WTC11 (cell line): ENCODE measurements at regions not wholly inside any gene's neighbourhood (a gene's known extent, or its start where the extent isn't known, plus 50 kb on each side); places are given as distances from the start of the nearest gene placed in this dataset.

Experiments used
- ATAC-seq: fragments of 200-7000 bp; cut with Tn5 transposase; 2 replicates; pipeline ENCODE4 v1.10.0; 2021; ENCODE audit warnings: mild to moderate bottlenecking, moderate library complexity
- CTCF ChIA-PET: fragments of 300-600 bp; sonication (Branson Sonifier 250); formaldehyde crosslinking; loops from one replicate; lab custom pipeline; 2021; ENCODE audit warnings: antibody characterized with exemption; lab: Charles Lee
- POLR2A ChIA-PET: fragments of 350-600 bp; sonication (Branson Sonifier 250); formaldehyde crosslinking; loops from one replicate; lab custom pipeline; 2021; ENCODE audit warnings: antibody characterized with exemption; lab: Charles Lee
- DNase-seq: peaks from one replicate; pipeline ENCODE4 v3.0.0; 2021; ENCODE audit warnings: low spot score
- H3K27ac Mint-ChIP-seq: 2 replicates; pipeline ENCODE4 v1.8.0; 2021; ENCODE audit warnings: mixed read lengths
- H3K27me3 Mint-ChIP-seq: 2 replicates; pipeline ENCODE4 v1.8.0; 2021; ENCODE audit warnings: low read depth, mild to moderate bottlenecking, moderate library complexity, mixed read lengths
- H3K36me3 Mint-ChIP-seq: 2 replicates; pipeline ENCODE4 v1.8.0; 2021; ENCODE audit warnings: mixed read lengths
- H3K4me1 Mint-ChIP-seq: 2 replicates; pipeline ENCODE4 v1.8.0; 2022; ENCODE audit warnings: mixed read lengths
- H3K4me3 Mint-ChIP-seq: 2 replicates; pipeline ENCODE4 v1.8.0; 2021; ENCODE audit warnings: mild to moderate bottlenecking, moderate library complexity, mixed read lengths
- H3K9me3 Mint-ChIP-seq: 2 replicates; pipeline ENCODE4 v1.8.0; 2021; ENCODE audit warnings: mixed read lengths
- CDX4 ChIP-seq: fragments of 250-450 bp; sonication (Bioruptor Pico); IDR thresholded peaks from 2 replicates; pipeline ENCODE4 v1.9.0; 2021; ENCODE audit warnings: moderate library complexity, mild to moderate bottlenecking, inconsistent platforms, borderline replicate concordance
- CTCF ChIP-seq: fragments of 200-600 bp; IDR thresholded peaks from 2 replicates; pipeline ENCODE4 v1.8.0; 2022; ENCODE audit warnings: antibody characterized with exemption
- E2F4 ChIP-seq: sonication (generic); formaldehyde crosslinking; IDR thresholded peaks from 2 replicates; pipeline ENCODE4 v1.8.1; 2022; ENCODE audit warnings: low read depth, mild to moderate bottlenecking, moderate library complexity, missing genetic modification reagents, borderline replicate concordance
- HMGXB4 ChIP-seq: sonication (generic); formaldehyde crosslinking; IDR thresholded peaks from 2 replicates; pipeline ENCODE4 v1.8.1; 2023; ENCODE audit warnings: mild to moderate bottlenecking, moderate library complexity, missing genetic modification reagents
- MXD4 ChIP-seq: fragments of 250-450 bp; sonication (Bioruptor Pico); IDR thresholded peaks from 2 replicates; pipeline ENCODE4 v1.8.0; 2021; ENCODE audit warnings: mild to moderate bottlenecking, moderate library complexity, borderline replicate concordance
- MYBL2 ChIP-seq: sonication (generic); formaldehyde crosslinking; IDR thresholded peaks from 2 replicates; pipeline ENCODE4 v1.8.1; 2023; ENCODE audit warnings: mild to moderate bottlenecking, moderate library complexity, missing genetic modification reagents
- SOX15 ChIP-seq: fragments of 250-450 bp; sonication (Bioruptor Pico); IDR thresholded peaks from 2 replicates; pipeline ENCODE4 v1.9.0; 2021; ENCODE audit warnings: mild to moderate bottlenecking
- TEAD1 ChIP-seq: sonication (generic); formaldehyde crosslinking; IDR thresholded peaks from 2 replicates; pipeline ENCODE4 v1.8.0; 2022; ENCODE audit warnings: mild to moderate bottlenecking, missing genetic modification reagents
- TEAD4 ChIP-seq: sonication (generic); formaldehyde crosslinking; IDR thresholded peaks from 2 replicates; pipeline ENCODE4 v1.8.0; 2022; ENCODE audit warnings: mild to moderate bottlenecking, missing genetic modification reagents
- USF1 ChIP-seq: sonication (generic); formaldehyde crosslinking; IDR thresholded peaks from 2 replicates; pipeline ENCODE4 v1.8.0; 2022; ENCODE audit warnings: mild to moderate bottlenecking, missing genetic modification reagents
- ZNF138 ChIP-seq: sonication (generic); formaldehyde crosslinking; conservative IDR thresholded peaks from 2 replicates; pipeline ENCODE4 v1.8.1; 2022; ENCODE audit warnings: mild to moderate bottlenecking, moderate library complexity, missing genetic modification reagents
- TF ChIP-seq, protein P1 (sequence below): sonication (generic); formaldehyde crosslinking; IDR thresholded peaks from 2 replicates; pipeline ENCODE4 v1.8.1; 2023; ENCODE audit warnings: mild to moderate bottlenecking, missing genetic modification reagents

DNA sequence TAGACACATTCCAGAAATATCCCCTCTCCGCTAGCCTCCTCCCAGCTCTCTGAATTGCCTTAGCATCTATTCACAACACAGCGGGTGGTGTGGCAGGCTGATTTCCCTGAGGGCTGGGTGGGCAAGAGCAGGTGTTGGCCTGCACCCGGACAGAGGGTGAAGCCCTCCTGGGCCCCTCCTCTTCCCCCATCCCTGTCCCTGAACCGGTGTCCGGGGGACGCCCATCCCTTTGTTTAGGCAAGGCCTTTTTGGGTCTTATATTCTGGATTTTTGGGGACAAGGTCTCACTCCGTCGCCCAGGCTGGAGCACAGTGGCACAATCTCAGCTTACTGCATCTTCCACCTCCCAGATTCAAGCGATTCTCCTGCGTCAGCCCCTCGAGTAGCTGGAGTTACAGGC, 55.2 kb upstream of the KLHL25 start:
- H3K9me3 Mint-ChIP-seq, result peaks cover 4% of the 10 kb centered on the region
- DNase-seq (no peak), ATAC-seq (no peak)
- H3K36me3 Mint-ChIP-seq, result no peaks in the 10 kb centered on the region
- no peak overlapping the region for H3K4me3 Mint-ChIP-seq
- H3K4me1 Mint-ChIP-seq, result peaks cover 5% of the 10 kb centered on the region
- TF ChIP-seq TEAD1 (CRISPR knock-in tag) (no peak), ZNF138 (CRISPR knock-in tag) (no peak), USF1 (CRISPR knock-in tag) (no peak), E2F4 (CRISPR knock-in tag) (no peak), TEAD4 (CRISPR knock-in tag) (no peak), SOX15 (no peak), MYBL2 (CRISPR knock-in tag) (no peak)
- TF ChIP-seq, protein P1, sequence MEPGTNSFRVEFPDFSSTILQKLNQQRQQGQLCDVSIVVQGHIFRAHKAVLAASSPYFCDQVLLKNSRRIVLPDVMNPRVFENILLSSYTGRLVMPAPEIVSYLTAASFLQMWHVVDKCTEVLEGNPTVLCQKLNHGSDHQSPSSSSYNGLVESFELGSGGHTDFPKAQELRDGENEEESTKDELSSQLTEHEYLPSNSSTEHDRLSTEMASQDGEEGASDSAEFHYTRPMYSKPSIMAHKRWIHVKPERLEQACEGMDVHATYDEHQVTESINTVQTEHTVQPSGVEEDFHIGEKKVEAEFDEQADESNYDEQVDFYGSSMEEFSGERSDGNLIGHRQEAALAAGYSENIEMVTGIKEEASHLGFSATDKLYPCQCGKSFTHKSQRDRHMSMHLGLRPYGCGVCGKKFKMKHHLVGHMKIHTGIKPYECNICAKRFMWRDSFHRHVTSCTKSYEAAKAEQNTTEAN (CRISPR knock-in tag), result no peak
- ChIA-PET CTCF (interaction anchor here (0.8 kb wide), 1 partner anchor 9 kb away, joined by 3 read pairs; no protein-coding TSS in a partner anchor), POLR2A (no interaction called here)
- no peaks in the 10 kb centered on the region for H3K27me3 Mint-ChIP-seq
- H3K27ac Mint-ChIP-seq, result no peak overlapping the region

DNA sequence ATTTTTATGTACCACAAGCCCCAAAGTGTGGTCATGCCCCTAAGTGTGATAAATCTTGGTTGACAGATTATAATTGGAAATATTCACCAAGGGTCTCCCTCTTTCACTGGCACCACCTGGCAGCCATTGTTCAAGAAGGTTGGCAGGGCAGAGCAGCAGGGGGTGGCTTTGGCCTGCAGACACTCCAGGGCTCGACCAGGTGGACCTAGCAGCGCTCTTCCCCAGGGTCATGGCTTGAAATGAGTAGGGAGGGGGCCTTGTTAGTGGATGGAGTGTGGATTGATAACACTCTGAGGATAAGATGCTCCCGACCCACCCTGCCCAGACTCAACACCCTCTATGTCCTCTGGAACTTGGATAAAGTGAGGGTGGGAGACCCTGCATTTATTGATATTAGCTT, 58.2 kb upstream of the KLHL25 start:
- H3K27ac Mint-ChIP-seq, result no peak overlapping the region
- DNase-seq (no peak), ATAC-seq (no peak)
- H3K36me3 Mint-ChIP-seq, result no peaks in the 10 kb centered on the region
- TF ChIP-seq CTCF, result no peak
- no peak for TF ChIP-seq CDX4 (CRISPR knock-in tag)
- H3K27me3 Mint-ChIP-seq, result no peaks in the 10 kb centered on the region
- no peaks in the 10 kb centered on the region for H3K9me3 Mint-ChIP-seq
- POLR2A ChIA-PET, result no interaction called here
- peaks cover 9% of the 10 kb centered on the region for H3K4me1 Mint-ChIP-seq
- CTCF ChIA-PET, result interaction anchor here (0.7 kb wide), 1 partner anchor 12 kb away, joined by 3 read pairs; no protein-coding TSS in a partner anchor
- no peak overlapping the region for H3K4me3 Mint-ChIP-seq

- no peaks in the 10 kb centered on the region for H3K36me3 Mint-ChIP-seq
- no peaks in the 10 kb centered on the region for H3K9me3 Mint-ChIP-seq
- peak overlapping the region; percentile 61 for H3K4me3 Mint-ChIP-seq
- DNase-seq, result peak; percentile 46
- peaks cover 17% of the 10 kb centered on the region for H3K4me1 Mint-ChIP-seq
- TF ChIP-seq MXD4 (CRISPR knock-in tag) (no peak), HMGXB4 (CRISPR knock-in tag) (no peak), CTCF (peak; percentile 74)
- CTCF ChIA-PET, result interaction anchor here (0.6 to 1.5 kb wide), 8 partner anchors 13 to 914 kb away, joined by 3 to 6 read pairs (median 4); no protein-coding TSS in a partner anchor
- H3K27me3 Mint-ChIP-seq, result no peaks in the 10 kb centered on the region; the same call in 1 of the 2 replicates
- H3K27ac Mint-ChIP-seq, result no peak overlapping the region
- POLR2A ChIA-PET, result no interaction called here
- ATAC-seq, result peak; percentile 58
Observed at GRCh38 chr15:85854345-85855097, 59.8 kb upstream of the KLHL25 start.
